ENCODE measurements at regions not wholly inside any gene's neighbourhood (a gene's known extent, or its start where the extent isn't known, plus 50 kb on each side); places are given as distances from the start of the nearest gene placed in this dataset.

- H2BK12ac ChIP-seq (ENCODE audit: low read depth, low read length): no peak overlapping the region
- H3K18ac ChIP-seq (ENCODE audit: extremely low read depth, low read length): no peak overlapping the region
- H2AFZ ChIP-seq (ENCODE audit: low read length): no peak overlapping the region
- peaks cover 0 to 1% (median 0%) of the 10 kb centered on the region in 4 experiments; a peak in 1 of 7 replicates for H3K4me1 ChIP-seq (replicated peaks in 1 of 4; ENCODE audit: control insufficient read depth in 3 of 4, insufficient read depth in 4 of 4, low read length in 3 of 4)
- H3K79me1 ChIP-seq (ENCODE audit: low read depth, low read length): no peaks in the 10 kb centered on the region
- no peaks in the 10 kb centered on the region for H3K36me3 ChIP-seq (ENCODE audit: control insufficient read depth in 2 of 4, insufficient read depth in 4 of 4, low read length in 3 of 4)
- WGBS, 2 experiments (ENCODE audit: extremely low coverage in 1 of 2, insufficient coverage in 1 of 2, insufficient read length in 1 of 2, insufficient replicate concordance in 2 of 2, low coverage in 1 of 2, low lambda C conversion rate in 2 of 2, missing lambda C conversion rate in 1 of 2): 85% methylated on average over 3 of the region's 3 CpGs; no CpG with 5 or more reads in 1 of the 2 experiments
- H2BK15ac ChIP-seq (ENCODE audit: low read length): no peak overlapping the region
- H3K9ac ChIP-seq (replicated peaks in 1 of 4; ENCODE audit: extremely low read depth in 1 of 4, low read depth in 3 of 4, low read length in 3 of 4): no peak overlapping the region
- H3K4ac ChIP-seq (replicated peaks; ENCODE audit: insufficient read length, low read depth, low read length): no peak overlapping the region
- ChIA-PET CTCF (ENCODE audit: partially characterized antibody) (no interaction called here), POLR2A (ENCODE audit: partially characterized antibody) (no interaction called here)
- no peak overlapping the region for H2AK5ac ChIP-seq (ENCODE audit: low read depth, low read length)
- H3K23ac ChIP-seq (ENCODE audit: insufficient read length): peak overlapping the region; percentile 47
- no peak overlapping the region for H4K5ac ChIP-seq (ENCODE audit: insufficient read length, low read depth, low read length)
- no peak overlapping the region for H3K27ac ChIP-seq (ENCODE audit: low read depth, low read length)
- no peak overlapping the region for H2BK20ac ChIP-seq (ENCODE audit: low read length)
- no peaks in the 10 kb centered on the region for H3K23me2 ChIP-seq (ENCODE audit: low read depth, low read length)
- H4K20me1 ChIP-seq (replicated peaks in 1 of 2; ENCODE audit: control insufficient read depth in 1 of 2, insufficient read depth in 2 of 2, low read length in 2 of 2): no peaks in the 10 kb centered on the region
- H3K56ac ChIP-seq (replicated peaks; ENCODE audit: insufficient read length, low read depth, low read length): no peak overlapping the region
- H2BK5ac ChIP-seq (ENCODE audit: low read depth, low read length): no peak overlapping the region
- H3K4me2 ChIP-seq (ENCODE audit: insufficient read depth in 1 of 2, low read depth in 2 of 2, low read length in 2 of 2): no peak overlapping the region
- no peak for FAIRE-seq
- no peak overlapping the region for H2BK120ac ChIP-seq (replicated peaks; ENCODE audit: low read depth, low read length)
- H3K79me2 ChIP-seq (ENCODE audit: control insufficient read depth in 1 of 2, insufficient read depth in 2 of 2, low read length in 2 of 2): no peaks in the 10 kb centered on the region
- no peak for DNase-seq (ENCODE audit: low read depth in 1 of 2, low spot score in 2 of 2)
- H3K4me3 ChIP-seq (ENCODE audit: extremely low read depth in 1 of 4, insufficient read depth in 2 of 4, low read depth in 3 of 4, low read length in 4 of 4): no peak overlapping the region
- no peak overlapping the region; the same call in 1 of the 2 replicates for H4K8ac ChIP-seq (ENCODE audit: extremely low read depth, insufficient read depth, low read length)
- no peak overlapping the region for H4K91ac ChIP-seq (replicated peaks; ENCODE audit: insufficient read length, low read length)
- no peaks in the 10 kb centered on the region for H3K9me3 ChIP-seq (ENCODE audit: insufficient read depth in 2 of 2, low read depth in 1 of 2, low read length in 1 of 2)
- H3K27me3 ChIP-seq (replicated peaks in 1 of 4; ENCODE audit: control insufficient read depth in 3 of 4, extremely low read depth in 1 of 4, insufficient read depth in 3 of 4, low read length in 3 of 4): no peaks in the 10 kb centered on the region
- H3K14ac ChIP-seq (ENCODE audit: insufficient read length): no peak overlapping the region
- no peak for TF ChIP-seq BACH1 (IDR thresholded peaks at IDR 0.05; ENCODE audit: low read length)
- TF ChIP-seq ATF3 (IDR thresholded peaks at IDR 0.05; ENCODE audit: insufficient read depth, low read depth, low read length): no peak
- TF ChIP-seq MAFK (IDR thresholded peaks at IDR 0.05; ENCODE audit: low read depth, low read length): no peak
- TF ChIP-seq POLR2A (IDR thresholded peaks at IDR 0.05; ENCODE audit: control extremely low read depth in 1 of 2, low read depth in 2 of 2, low read length in 2 of 2): no peak
Observed at GRCh38 chr20:52751571-52751970, 220.6 kb upstream of the TSHZ2 start.

All from H1 (cell line).